ENCODE measurements at regions not wholly inside any gene's neighbourhood (a gene's known extent, or its start where the extent isn't known, plus 50 kb on each side); places are given as distances from the start of the nearest gene placed in this dataset.

- peak in 1 of 2 experiments; percentile 49; a peak in 1 of 4 replicates for TF ChIP-seq ZNF639 (CRISPR knock-in tag; conservative IDR thresholded peaks at IDR 0.05 in 1 of 2, IDR thresholded peaks at IDR 0.05 in 1 of 2)
- TF ChIP-seq HNRNPLL (IDR thresholded peaks at IDR 0.05; ENCODE audit: low read depth, low read length, poor library complexity, severe bottlenecking), result peak; percentile 36
- TF ChIP-seq NFRKB (IDR thresholded peaks at IDR 0.05; ENCODE audit: low read depth), result peak; percentile 81; the same call in 1 of the 2 replicates
- TF ChIP-seq ZNF175 (CRISPR knock-in tag; IDR thresholded peaks at IDR 0.05; ENCODE audit: low read depth), result peak; percentile 68; the same call in 1 of the 2 replicates
- TF ChIP-seq ZNF507 (tag; conservative IDR thresholded peaks at IDR 0.05), result no peak
- TF ChIP-seq ZNF583 (CRISPR knock-in tag; IDR thresholded peaks at IDR 0.05), result 0 out of 2 replicates have a peak, but pooled peaks have one; percentile 47
- peak; percentile 83 for TF ChIP-seq SUPT5H (IDR thresholded peaks at IDR 0.05)
- TF ChIP-seq KAT7 (CRISPR knock-in tag; IDR thresholded peaks at IDR 0.05; ENCODE audit: borderline replicate concordance), result no peak
- peak; percentile 31; the same call in 1 of the 2 replicates for TF ChIP-seq E2F1 (CRISPR knock-in tag; IDR thresholded peaks at IDR 0.05)
- TF ChIP-seq FOXP4 (CRISPR knock-in tag; IDR thresholded peaks at IDR 0.05; ENCODE audit: borderline replicate concordance), result no peak
- TF ChIP-seq ZNF766 (CRISPR knock-in tag; conservative IDR thresholded peaks at IDR 0.05), result peak; percentile 66; the same call in 1 of the 2 replicates
- no peak for TF ChIP-seq REST (IDR thresholded peaks at IDR 0.05; ENCODE audit: borderline replicate concordance)
- peak; percentile 32; the same call in 1 of the 2 replicates for TF ChIP-seq REST (CRISPR knock-in tag; IDR thresholded peaks at IDR 0.05; ENCODE audit: low read depth)
- 0 out of 2 replicates have a peak, but pooled peaks have one; percentile 42 for TF ChIP-seq ETV1 (tag; conservative IDR thresholded peaks at IDR 0.05; ENCODE audit: low read depth)
Observed at GRCh38 chr2:187003038-187003554, 154.1 kb upstream of the ZSWIM2 start (continued).

Measured in K562 (cell line).